RCC 7860 (cell line): ENCODE measurements at regions not wholly inside any gene's neighbourhood (a gene's known extent, or its start where the extent isn't known, plus 50 kb on each side); places are given as distances from the start of the nearest gene placed in this dataset.
A peak's percentile ranks its signal among the peaks of the same experiment; 100 is the strongest.

Experiments used
- DNase-seq: peaks from one replicate; pipeline ENCODE4 v3.0.0-alpha.2; 2015; ENCODE audit warnings: low spot score
- FAIRE-seq: peaks from 2 replicates; lab custom pipeline; 2012; peaks lifted over from hg19 to GRCh38; lab: Jason Lieb, UNC

DNA sequence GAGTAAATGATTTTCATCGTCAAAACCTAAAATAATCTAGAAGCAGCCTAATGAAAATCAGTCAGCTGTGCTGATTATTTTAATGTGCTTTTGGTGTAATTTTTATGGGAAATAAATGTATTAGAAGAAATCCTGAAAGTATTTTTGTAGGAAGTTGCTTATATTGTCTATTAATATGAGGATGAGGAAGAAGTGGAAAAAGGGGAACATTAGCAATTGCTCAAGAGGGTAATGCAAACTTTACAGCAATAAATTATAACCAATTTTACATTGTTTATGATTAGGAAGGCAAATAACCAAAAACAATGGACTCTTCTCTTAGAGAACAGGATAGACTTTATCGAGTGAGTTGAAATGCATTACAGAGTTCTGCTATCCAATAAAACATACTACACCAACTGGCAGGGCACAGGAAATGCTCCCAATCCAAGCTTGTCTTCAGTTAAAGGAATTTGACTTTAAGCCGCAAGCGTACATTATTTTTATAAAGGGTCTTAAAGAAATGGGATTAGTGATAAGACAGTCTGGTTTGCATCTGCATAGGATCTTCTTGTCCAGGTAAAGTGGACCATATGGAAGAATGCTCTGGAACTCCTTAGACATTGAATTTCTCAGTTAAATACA is 374.8 kb downstream of the PDGFC start:
- FAIRE-seq, result no peak
- no peak for DNase-seq

DNA sequence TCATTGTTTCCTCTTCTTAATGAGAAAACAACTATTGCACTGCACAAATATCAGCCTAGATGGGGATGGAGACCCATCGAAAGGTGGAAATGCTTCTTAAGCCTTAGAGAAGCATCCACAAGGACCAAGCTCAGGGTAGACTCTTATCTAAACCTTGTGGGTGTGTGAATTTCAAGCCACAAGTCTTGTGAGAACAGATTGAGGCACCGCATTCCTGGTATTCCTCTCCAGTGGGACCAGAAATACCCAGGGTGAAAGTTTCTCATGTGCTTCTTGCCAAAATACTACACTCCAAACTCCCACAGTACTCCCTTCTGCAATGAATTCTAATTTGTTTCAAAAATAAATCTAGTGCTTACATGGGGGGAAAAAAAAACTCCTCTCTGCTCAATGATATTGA is 375.6 kb downstream of the PDGFC start:
- FAIRE-seq, result no peak

DNA sequence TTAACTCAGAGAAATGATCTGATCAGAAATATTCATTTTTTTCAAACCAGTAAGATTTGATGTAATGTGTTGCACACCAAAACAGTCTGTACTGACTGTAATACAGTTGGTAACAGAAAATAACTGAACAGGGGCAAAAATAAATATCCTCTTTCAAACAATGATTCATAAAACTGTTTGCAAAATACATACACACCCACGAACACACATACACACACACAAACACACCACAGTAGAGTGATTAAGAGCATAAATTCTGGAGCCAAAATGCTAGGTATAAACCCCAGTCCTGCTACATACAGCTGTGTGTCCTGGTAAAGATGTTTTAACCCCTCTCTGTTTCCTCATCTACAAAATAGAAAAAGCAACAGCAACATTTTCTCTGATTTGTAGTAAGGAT is 376.6 kb downstream of the PDGFC start:
- no peak for FAIRE-seq
- no peak for DNase-seq

More for the DNA sequence above, 375.6 kb downstream of the PDGFC start:
- no peak for DNase-seq

DNA sequence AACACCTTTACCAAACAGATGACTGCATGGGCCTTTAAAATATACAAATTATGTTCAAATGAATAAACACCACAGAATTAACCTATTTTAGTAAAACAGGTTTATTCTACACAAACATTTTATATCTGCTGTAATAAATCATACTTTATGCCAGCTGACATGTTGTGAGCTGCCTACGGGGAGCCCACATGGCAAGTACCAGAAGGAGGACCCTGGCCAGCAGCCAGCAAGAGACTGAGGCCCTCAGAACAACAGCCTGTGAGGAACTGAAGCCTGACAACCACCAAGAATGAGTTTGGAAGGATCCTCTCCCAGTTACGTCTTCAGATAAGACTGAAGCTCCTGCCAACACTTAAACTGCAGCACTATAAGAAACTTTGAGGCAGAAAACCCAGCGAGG is 377.0 kb downstream of the PDGFC start:
- FAIRE-seq (no peak), DNase-seq (no peak)

DNA sequence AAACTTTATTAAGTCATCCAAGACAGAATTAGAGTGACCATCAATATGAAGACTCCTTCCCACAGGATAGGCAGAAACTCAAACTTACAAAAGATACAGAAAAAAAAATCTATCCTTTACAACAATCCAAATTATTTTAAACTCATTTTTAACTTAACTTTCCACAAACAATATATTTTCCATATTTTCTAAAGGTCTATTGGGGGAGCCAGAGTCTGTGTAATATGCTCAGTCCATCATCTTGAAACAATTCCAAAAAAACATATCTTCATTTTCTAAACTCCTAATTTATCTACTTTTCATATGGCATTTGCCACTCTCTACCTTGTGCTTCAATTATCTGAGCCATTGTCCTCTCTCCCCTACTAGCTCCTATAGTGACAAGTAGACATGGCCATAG is 378.1 kb downstream of the PDGFC start:
- FAIRE-seq, result no peak
- DNase-seq, result no peak

DNA sequence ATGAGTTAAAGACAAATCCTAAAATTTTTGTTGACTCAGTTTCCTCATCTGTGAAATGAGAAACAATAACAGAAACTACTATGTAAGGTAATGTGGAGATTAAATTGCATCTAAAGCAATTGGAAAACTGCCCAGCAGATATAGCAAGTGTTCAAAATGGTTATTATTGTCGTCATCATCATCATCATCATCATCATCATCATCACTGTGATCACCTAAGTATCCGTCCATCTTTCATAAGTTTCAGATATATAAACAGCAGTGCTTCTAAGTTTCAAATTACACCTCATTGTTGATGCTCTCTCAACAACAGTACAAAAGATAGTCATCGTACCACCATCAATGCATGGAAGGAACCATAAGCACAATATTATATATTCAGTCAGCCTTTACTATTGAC is 379.9 kb downstream of the PDGFC start:
- DNase-seq (no peak), FAIRE-seq (no peak)

DNA sequence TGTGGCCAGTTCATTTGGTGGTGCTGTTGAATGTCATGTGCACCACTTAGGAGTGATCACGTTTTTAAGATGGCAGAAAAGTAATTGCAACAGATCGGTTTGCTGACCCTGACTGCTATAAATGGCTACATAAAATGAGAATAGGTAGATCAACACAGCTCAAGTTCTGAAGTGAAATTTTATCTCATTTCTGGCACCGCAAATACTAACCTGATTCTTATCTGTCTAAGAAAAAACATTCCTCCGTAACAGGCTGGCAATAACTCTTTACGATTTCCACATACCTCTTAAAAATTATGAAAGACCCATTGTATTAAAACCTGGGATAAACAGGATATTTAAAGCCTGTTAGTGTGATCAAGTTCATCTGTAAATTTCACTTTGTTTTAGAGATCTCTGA is 387.5 kb downstream of the PDGFC start:
- DNase-seq (no peak), FAIRE-seq (no peak)

DNA sequence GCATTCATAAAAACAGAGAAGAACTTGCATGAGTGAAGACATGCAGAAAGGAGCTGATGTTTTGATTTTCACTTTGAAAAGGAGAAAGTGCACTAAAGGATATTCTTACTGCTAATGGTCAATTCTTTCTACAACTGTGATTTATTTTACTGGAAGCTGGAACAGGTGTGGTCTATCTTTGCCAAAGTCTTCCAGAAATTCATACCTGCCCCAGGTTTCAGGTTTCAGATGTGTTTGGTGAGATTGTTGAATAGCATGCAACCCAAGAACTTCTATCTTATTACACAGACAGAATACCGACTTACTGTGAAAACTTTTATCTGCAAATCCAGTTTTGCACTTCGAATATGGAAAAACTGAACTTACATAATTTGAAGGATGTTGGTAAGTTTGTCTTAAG is 388.3 kb downstream of the PDGFC start:
- FAIRE-seq (no peak), DNase-seq (no peak)

DNA sequence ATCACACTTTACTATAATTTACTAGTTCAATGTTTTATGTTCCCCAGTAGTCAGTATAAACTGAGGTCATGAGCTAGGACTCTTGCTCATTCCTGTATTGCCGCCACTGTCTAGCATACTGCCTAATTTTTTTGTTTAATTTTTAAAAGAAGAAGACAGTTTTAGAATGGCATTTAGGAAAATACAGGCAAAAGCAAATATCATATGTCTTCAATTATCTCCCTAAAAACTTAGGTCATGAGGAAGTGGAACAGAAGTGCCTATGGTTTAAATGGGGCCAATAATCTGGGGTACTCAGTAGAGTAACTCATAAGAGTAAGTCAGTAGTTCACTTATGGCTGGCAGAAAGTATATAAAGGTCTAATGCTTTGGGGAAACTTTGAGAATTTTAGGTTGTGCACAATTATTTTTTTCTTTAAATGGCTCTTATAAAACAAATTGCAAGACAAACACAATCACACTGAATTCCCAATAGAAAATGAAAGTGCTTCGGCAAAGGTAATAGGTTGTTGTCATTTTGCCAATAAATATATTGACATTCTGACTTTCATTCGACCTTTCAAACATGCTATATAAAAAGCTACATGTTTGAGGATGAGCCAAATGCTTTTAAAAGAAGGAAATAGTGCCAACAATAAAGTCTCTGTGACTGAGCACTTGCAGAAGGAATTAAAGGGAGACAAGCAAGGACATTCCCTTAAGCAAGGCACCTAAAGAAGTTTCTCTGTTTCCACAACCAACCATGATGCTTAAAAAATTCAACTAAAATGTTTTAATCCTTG is 390.1 kb downstream of the PDGFC start:
- DNase-seq, result no peak

DNA sequence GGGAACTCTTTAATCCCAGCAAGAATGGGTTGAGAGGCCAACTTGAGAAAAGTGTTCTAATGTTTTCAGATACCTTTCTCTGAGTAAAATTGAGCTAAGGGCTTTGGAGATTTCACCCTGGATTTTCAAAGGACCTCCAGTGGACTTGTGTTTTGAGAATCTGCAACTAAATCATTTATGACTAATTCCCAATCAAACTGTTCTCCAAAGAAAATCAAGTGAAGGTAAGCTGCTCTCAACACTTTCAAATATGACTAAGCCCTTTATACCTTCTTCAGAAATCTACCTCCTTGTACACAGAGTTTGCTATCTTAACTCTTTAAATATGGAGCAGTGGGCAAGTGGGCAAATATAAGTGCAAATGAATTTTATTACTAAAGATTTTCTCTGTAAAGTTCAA is 392.9 kb downstream of the PDGFC start:
- DNase-seq (no peak), FAIRE-seq (no peak)

More for the DNA sequence above, 390.1 kb downstream of the PDGFC start:
- FAIRE-seq, result no peak

DNA sequence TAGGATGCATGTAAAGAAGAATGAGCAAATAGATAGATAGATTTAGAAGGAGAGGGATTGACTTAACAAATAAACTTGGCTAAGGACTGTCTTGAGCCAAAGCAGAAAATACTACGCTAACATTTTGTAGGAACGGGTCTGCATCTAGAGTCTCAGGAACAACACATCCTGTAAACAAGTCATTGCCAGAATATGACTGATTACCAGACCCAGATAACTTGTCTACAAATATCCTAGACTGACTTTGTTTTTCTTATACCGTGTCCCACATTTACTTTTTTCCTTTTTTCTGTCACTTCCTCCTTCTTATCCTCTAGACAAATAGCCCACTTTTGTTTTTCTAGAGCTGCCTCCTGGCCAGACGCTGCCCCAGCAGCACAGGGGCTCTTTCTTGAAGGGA is 393.6 kb downstream of the PDGFC start:
- DNase-seq, result no peak
- FAIRE-seq, result no peak

DNA sequence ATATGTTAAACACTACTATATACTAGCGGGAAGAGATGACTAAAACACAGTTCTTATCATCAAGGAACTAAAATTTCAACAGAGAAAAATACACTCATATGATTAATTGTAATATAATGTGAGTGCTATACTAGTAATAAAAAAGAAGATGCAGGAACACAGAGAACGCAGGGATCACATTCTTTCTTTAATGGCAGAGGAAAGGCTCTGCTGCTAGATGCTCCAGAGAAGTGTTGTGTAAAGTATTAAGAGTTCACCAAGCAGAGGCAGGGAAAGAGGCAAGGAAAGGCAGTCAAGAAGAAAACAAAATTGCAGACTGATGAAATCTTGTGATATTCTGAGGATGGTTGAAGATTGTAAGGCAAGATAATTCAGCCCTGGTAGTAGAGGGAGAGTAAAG is 394.7 kb downstream of the PDGFC start:
- DNase-seq (no peak), FAIRE-seq (no peak)

DNA sequence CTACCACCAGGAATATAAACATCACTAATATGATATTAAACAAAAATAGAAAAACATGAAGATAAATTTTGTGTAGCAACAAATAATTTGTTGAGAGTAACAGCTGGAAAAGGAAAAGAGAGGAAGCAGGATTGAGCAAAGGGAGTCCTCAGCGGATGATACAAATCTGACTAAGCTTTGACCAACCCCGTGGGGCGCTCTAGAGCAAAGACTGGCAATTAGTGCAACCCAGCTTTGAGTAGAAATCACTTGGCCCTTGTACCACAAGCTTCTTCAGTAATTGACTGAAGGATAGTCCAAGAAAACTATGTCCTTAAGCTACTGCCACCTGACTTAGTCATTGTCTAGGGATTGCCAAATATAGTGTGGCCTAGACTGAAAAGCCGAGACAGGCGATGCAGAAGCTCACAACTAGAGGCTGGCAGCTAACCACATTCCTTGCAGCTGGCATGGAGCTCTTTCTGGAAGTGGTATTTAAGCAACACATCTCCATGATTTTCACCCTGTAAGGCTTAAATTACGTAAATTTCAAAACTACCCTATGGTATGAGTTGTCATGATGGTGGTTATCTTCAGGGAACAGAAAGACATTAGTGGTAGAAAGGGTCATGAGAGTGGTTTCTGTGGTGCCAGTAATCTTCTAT is 396.0 kb downstream of the PDGFC start:
- FAIRE-seq (peak; percentile 44), DNase-seq (peak; percentile 50)

DNA sequence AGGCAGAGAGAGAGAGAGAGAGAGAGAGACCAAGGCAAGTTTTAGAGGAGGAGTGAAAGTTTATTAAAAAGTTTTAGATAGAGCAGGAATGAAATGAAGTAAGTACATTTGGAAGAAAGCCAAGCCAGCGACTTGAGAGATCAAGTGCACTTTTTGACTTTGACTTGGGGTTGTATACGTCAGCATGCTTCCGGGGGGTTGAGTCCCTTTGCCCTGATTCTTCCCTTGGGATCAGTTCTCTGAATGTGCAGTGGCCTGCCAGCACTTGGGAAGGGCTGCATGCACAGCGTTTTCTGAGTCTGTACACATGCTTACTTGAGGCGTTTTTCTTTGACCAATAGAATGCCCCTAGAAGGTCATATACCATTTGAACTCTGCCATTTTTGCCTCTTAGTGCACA is 400.5 kb downstream of the PDGFC start:
- FAIRE-seq, result no peak
- no peak for DNase-seq

DNA sequence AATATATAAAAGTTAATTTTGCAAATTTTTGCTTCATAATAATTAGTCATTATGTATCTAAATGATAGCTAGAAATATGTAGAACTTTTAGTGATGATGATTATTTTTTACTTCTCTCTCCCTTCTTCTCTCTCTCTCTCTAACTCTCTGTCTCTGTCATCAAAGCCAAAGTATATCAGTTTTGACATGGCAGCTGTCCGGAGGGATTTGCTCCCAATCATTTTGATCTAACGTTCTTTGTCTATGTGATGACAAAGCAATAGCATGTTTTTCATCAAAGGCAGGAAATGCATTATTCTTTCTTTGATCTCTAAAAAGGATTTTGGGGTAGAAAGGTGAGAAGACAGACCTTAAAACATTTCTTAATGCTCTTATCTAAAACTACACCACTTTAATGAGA is 402.1 kb downstream of the PDGFC start:
- DNase-seq, result no peak
- no peak for FAIRE-seq

DNA sequence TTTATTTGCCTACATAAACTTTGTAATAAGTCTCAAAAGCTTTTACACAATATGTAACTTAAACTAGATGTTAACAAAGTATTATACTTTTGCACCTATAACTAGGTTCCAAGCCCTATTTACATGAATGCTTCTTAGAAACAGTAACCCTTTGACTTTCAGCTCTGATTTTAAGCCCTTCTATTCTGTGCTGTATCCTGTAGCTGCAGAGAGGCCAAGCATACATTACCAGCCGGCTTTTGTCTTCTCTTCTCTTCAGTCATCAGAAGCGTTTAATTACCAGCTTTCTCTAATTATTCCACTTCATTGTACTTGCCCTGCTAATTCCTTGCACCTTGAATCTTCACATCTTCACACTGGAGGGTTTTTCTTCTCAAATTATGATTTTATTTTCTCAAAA is 403.1 kb downstream of the PDGFC start:
- DNase-seq (no peak), FAIRE-seq (no peak)

DNA sequence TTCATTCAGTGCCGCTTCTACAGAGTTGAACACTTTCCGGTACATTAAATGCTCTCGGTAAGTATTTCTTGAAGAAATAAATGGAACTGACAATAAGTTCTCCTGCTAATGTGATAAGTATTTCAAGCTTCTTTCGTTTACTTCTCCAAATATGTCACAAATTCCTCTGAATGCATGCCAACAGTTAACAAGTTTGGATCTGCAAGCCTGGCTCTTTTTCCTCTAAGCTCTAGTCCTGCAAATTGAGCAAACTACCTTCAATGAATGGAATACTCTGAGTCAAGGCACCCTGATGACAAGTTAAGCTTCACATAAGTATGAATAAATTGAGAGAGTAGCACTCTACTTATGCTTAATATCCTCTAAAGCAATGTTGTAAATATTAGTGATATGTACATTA is 403.6 kb downstream of the PDGFC start:
- DNase-seq (no peak), FAIRE-seq (no peak)

DNA sequence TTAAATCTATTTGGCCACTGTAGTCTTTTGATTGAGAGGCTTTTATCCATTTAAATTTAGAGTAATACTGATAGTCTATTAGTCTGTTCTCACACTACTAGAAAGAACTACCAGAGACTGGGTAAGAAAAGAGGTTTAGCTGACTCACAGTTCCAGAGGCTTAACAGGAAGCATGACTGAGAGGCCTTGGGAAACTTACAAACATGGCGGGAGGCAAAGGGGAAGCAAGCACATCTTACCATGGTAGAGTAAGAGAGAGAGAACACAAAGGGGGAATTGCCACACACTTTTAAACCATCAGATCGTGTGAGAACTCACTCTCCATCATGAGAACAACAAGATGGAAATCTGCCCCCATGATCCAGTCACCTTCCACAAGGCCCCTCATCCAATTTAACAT is 410.9 kb downstream of the PDGFC start:
- no peak for FAIRE-seq
- DNase-seq, result peak; percentile 7

DNA sequence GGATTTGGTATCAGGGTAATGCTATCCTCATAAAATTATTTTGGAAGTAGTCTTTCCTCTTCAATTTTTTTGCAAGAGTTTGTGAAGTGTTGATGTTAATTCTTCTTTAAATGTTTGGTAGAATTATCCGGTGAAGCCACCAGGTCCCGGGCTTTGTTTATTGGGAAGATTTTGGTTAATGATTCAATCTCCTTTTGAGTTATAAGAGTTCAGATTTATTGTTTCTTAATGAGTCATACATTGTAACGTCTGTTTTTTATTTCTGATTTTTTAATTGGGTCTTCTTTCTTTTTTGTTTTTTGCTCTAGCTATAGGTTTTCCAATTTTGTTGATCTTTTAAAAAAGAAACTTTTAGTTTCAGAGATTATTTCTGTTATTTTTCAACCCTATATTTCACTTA is 412.3 kb downstream of the PDGFC start:
- DNase-seq, result no peak
- peak; percentile 45 for FAIRE-seq

DNA sequence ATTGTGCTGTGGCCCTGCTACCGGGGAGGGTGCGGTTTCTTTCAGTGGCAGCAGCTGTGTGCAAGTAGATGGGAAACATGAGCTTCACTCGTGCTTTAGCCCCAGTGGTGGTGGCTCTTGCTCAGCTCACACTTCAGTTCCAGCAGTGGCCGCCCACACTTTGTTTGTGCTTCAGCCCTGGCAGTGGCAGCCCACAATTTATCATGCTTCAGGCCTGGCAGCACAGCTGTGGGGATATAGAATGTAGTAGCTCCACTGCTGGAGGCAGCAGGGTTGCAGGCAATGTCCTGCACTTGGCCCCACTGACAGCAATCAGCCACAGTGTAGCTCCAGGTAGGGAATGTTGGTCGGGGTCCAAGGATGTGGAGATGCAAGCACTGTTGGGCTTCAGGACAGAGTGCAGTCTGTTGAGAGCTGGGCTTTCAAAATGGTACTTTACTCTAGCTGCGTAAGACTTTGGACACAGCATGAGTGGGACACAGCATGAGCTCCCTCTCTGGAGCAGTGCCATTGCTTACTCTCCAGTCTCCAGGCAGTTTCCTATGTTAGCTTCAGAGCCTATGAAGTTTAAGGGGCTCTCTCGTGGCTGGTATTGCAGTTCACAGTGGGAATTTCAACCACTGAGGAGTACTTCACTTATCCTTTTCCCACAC is 413.1 kb downstream of the PDGFC start:
- FAIRE-seq (no peak), DNase-seq (no peak)

DNA sequence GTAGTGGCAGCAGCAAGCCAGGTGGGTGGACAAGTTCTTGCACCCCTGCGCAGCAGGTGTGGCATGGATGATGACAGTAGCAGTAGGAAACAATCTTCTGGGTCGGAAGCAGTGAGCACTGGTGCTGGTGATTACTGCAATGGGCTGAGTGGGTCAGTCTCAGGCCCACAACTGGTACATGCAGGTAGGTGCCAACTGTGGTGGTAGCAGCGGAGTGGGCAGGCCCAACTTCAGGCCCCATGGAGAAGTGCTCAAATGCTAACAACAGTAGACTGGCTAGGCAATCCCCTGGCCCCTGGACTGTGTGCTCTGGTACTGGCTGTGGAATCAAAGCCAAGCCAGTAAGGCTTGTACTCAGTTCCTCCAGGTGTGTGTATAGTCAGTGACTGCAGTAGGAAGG is 413.7 kb downstream of the PDGFC start:
- no peak for FAIRE-seq
- no peak for DNase-seq

DNA sequence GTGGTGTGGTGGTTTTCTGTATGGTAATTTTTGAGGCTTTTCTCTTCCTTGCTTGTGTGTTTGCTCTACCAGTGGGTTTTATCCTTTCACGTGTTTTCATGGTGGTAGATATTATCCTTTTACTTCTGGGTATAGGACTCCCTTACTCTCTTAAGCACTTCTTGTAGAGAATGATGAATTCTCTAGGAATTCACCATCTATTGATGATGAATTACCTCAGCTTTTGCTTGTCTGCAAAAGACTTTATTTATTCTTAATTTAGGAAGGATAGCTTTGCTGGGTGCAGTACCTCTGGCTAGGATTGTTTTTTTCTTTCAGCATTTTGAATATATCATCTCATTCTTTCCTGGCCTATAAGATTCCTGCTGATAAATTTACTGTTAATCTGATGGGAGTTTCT is 415.3 kb downstream of the PDGFC start:
- DNase-seq, result no peak
- FAIRE-seq, result no peak
